ENCODE measurements at regions not wholly inside any gene's neighbourhood (a gene's known extent, or its start where the extent isn't known, plus 50 kb on each side); places are given as distances from the start of the nearest gene placed in this dataset.

DNA sequence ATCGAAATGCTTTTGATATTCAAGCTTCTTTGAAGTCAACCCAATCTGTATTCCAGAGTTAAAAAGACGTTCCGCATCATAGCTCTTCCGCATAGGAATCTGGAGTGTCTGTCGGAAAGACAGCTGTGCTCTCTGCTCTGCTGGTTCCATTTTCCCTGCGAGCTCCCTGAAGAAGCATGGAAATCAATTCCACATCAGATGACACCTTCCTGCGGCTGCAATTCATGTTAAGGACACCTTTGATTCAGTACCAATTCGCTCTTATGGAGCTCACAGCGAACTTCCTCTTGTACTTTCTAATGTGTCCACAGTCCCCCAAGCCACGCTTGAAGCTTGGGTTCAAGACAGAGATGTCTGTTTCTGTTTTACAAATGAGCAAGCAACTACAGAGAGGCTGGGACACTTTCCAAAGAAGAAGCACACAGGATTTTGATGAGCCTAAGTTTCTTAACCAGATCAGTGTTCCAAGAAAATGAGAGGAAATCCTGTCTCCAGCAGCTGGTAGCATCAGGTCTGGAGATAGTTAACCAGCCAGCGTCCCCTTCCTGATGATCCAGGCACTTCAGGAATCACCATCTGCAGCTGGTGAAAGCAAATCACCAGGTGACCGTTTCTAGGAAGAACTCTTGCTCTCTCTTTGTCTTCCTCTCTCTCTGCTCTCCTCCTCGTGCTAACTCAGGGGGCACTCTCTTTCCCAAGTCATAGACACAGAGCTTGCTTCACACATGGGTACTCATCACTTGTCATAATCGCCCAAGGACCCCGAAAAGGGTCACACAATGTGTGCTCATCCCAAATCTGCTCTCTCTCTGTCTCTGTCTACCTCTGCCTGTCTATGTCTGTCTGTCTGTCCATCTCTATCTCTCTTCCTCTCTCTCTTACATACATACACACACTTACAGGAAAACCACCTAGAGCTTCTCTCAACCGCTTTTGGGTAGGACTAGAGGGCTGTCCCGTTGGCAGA lies 281.8 kb downstream of the FAM43A start:
- TF ChIP-seq, protein P1, sequence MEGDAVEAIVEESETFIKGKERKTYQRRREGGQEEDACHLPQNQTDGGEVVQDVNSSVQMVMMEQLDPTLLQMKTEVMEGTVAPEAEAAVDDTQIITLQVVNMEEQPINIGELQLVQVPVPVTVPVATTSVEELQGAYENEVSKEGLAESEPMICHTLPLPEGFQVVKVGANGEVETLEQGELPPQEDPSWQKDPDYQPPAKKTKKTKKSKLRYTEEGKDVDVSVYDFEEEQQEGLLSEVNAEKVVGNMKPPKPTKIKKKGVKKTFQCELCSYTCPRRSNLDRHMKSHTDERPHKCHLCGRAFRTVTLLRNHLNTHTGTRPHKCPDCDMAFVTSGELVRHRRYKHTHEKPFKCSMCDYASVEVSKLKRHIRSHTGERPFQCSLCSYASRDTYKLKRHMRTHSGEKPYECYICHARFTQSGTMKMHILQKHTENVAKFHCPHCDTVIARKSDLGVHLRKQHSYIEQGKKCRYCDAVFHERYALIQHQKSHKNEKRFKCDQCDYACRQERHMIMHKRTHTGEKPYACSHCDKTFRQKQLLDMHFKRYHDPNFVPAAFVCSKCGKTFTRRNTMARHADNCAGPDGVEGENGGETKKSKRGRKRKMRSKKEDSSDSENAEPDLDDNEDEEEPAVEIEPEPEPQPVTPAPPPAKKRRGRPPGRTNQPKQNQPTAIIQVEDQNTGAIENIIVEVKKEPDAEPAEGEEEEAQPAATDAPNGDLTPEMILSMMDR (IDR thresholded peaks at IDR 0.05), result no peak
- no peaks in the 10 kb centered on the region for H3K36me3 ChIP-seq
- FAIRE-seq (no peak), ATAC-seq (no peak), DNase-seq (no peak)
- intact Hi-C loops (cut with DNase I), result no loop called here
- H3K9me3 ChIP-seq, result no peaks in the 10 kb centered on the region
- WGBS, 2 donors, result 50 to 63% methylated on average over 17 of the region's 17 CpGs
- no peaks in the 10 kb centered on the region for H3K4me1 ChIP-seq
- H3K4me3 ChIP-seq, result no peak overlapping the region
- no peaks in the 10 kb centered on the region for H3K27me3 ChIP-seq
- H3K27ac ChIP-seq, result no peak overlapping the region

DNA sequence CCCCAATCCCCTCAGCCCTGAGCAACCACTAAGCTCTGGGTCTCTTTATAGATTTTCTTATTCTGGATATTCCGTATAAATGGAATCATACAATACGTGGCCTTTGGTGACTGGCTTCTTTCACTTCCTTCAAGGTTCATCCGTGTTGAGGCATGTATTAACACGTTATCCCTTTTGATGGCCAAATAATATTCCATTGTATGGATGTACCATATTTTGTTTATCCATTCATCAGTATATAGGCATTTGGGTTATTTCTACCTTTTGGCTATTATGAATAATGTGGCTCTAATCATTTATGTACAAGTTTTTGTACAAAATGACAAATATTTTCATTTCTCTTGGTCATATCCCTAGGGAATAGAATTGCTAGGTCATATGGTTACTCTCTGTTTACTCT lies 284.4 kb downstream of the FAM43A start:
- no peak for FAIRE-seq
- no peak for ATAC-seq
- no peak overlapping the region for H3K4me3 ChIP-seq
- DNase-seq, result no peak
- 83 to 89% methylated on average over 4 of the region's 4 CpGs for WGBS, 2 donors
- no peaks in the 10 kb centered on the region for H3K36me3 ChIP-seq
- no peak overlapping the region for H3K27ac ChIP-seq
- TF ChIP-seq, protein P1 (IDR thresholded peaks at IDR 0.05), result no peak
- no peaks in the 10 kb centered on the region for H3K9me3 ChIP-seq
- no peaks in the 10 kb centered on the region for H3K27me3 ChIP-seq
- H3K4me1 ChIP-seq, result no peaks in the 10 kb centered on the region
- intact Hi-C loops (cut with DNase I), result no loop called here

DNA sequence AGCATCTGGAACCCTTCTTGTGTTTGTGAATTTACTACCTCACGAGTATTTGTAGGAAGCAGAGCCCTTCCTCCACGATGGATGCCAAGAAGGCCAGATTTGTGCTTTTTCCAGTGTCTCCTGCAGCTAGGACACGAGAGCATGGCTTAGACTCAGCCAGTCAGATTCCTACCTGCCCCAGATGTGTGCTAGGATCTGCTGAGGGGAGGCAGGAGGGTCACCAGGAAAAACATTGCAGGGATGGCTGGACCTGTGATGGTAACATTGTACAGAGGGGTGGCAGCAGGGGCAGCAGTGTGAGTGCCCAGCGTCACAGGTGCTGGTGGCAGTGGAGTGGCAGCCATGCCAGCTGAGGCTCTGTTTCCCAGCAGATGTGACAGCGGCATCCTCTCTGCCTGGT lies 285.3 kb downstream of the FAM43A start:
- DNase-seq, result no peak
- intact Hi-C loops (cut with DNase I), result no loop called here
- no peak overlapping the region for H3K27ac ChIP-seq
- H3K4me3 ChIP-seq, result no peak overlapping the region
- TF ChIP-seq, protein P1 (IDR thresholded peaks at IDR 0.05), result no peak
- whole genome bisulfite sequencing, 2 donors, result 75 to 87% methylated on average over 5 of the region's 5 CpGs
- no peak for FAIRE-seq
- no peaks in the 10 kb centered on the region for H3K36me3 ChIP-seq
- H3K27me3 ChIP-seq, result no peaks in the 10 kb centered on the region
- H3K4me1 ChIP-seq, result no peaks in the 10 kb centered on the region
- ATAC-seq, result no peak
- no peaks in the 10 kb centered on the region for H3K9me3 ChIP-seq

DNA sequence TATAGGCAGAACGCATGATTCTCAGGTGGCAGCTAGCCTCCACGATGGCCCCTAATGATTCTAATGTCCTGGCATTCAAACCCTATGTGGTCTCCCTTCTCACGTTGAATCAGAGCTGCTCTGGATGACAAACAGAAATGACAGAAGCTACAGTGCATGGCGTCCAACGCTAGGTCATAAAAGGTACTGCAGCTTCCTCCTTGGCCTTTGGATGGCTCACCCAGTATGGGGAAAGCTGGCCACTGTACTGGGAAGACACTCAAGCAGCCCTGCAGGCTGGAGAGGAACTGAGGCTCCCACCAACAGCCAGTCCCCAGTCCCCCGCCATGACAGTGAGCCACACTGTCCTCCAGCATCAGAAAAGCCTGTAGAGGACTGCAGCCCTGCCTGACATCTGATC lies 286.3 kb downstream of the FAM43A start:
- FAIRE-seq, result no peak
- no peak overlapping the region for H3K27ac ChIP-seq
- ATAC-seq, result no peak
- H3K9me3 ChIP-seq, result no peaks in the 10 kb centered on the region
- no peaks in the 10 kb centered on the region for H3K4me1 ChIP-seq
- DNase-seq, result no peak
- no peaks in the 10 kb centered on the region for H3K36me3 ChIP-seq
- 64 to 73% methylated on average over 6 of the region's 6 CpGs for WGBS, 2 donors
- intact Hi-C loops (cut with DNase I), result no loop called here
- TF ChIP-seq, protein P1 (IDR thresholded peaks at IDR 0.05), result no peak
- no peak overlapping the region for H3K4me3 ChIP-seq
- no peaks in the 10 kb centered on the region for H3K27me3 ChIP-seq

DNA sequence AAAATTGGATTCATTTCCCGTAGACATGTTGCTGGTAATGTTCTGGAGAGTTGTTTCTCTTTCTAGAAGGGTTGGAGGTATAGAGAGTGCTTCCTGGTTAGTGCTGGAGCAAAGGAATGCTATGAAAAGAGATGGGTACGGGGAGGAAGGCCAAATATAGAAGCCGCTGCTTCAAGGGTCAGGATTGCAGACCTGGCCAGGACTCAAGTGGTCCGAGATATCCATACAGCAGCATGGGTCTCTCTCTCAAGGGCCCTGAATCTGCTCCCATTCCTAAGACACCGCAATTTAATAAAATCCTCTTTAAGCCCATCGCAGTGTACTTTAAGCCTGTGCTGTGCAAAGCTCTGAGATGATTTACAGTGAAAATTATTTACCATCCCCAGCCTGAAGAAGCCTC lies 287.0 kb downstream of the FAM43A start:
- TF ChIP-seq, protein P1 (IDR thresholded peaks at IDR 0.05), result no peak
- 76 to 81% methylated on average over 6 of the region's 6 CpGs for WGBS, 2 donors
- H3K4me1 ChIP-seq, result no peaks in the 10 kb centered on the region
- H3K36me3 ChIP-seq, result no peaks in the 10 kb centered on the region
- intact Hi-C loops (cut with DNase I), result no loop called here
- ATAC-seq (no peak), FAIRE-seq (no peak), DNase-seq (no peak)
- no peak overlapping the region for H3K27ac ChIP-seq
- no peak overlapping the region for H3K4me3 ChIP-seq
- H3K9me3 ChIP-seq, result no peaks in the 10 kb centered on the region
- no peaks in the 10 kb centered on the region for H3K27me3 ChIP-seq
